ENCODE measurements at regions not wholly inside any gene's neighbourhood (a gene's known extent, or its start where the extent isn't known, plus 50 kb on each side); places are given as distances from the start of the nearest gene placed in this dataset.

- TF ChIP-seq, protein P1, sequence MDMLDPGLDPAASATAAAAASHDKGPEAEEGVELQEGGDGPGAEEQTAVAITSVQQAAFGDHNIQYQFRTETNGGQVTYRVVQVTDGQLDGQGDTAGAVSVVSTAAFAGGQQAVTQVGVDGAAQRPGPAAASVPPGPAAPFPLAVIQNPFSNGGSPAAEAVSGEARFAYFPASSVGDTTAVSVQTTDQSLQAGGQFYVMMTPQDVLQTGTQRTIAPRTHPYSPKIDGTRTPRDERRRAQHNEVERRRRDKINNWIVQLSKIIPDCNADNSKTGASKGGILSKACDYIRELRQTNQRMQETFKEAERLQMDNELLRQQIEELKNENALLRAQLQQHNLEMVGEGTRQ (IDR thresholded peaks at IDR 0.05; ENCODE audit: borderline replicate concordance, low read depth, low read length) = no peak
- no peak for TF ChIP-seq FOS (IDR thresholded peaks at IDR 0.05; ENCODE audit: borderline replicate concordance, extremely low read depth, insufficient read length)
- TF ChIP-seq ZZZ3 (IDR thresholded peaks at IDR 0.05; ENCODE audit: control insufficient read depth, insufficient read length, low read depth) = no peak
- TF ChIP-seq NFYA (IDR thresholded peaks at IDR 0.05; ENCODE audit: borderline replicate concordance, low read depth, low read length) = no peak
- no peak for TF ChIP-seq YY1 (IDR thresholded peaks at IDR 0.05; ENCODE audit: low read depth, low read length)
- TF ChIP-seq CTCF (IDR thresholded peaks at IDR 0.05 in 2 of 3, conservative IDR thresholded peaks at IDR 0.05 in 1 of 3; ENCODE audit: control insufficient read depth in 2 of 3, extremely low read depth in 1 of 3, insufficient read depth in 1 of 3, low read depth in 3 of 3, low read length in 3 of 3) = no peak
- TF ChIP-seq ZNF217 (IDR thresholded peaks at IDR 0.05) = no peak
- TF ChIP-seq CHD2 (IDR thresholded peaks at IDR 0.05; ENCODE audit: borderline replicate concordance, low read depth, low read length) = no peak
- TF ChIP-seq GABPA (IDR thresholded peaks at IDR 0.05; ENCODE audit: low read depth) = no peak
- TF ChIP-seq POLR2AphosphoS2 (IDR thresholded peaks at IDR 0.05; ENCODE audit: low read depth, low read length) = no peak
- no peak for TF ChIP-seq EZH2 (IDR thresholded peaks at IDR 0.05; ENCODE audit: borderline replicate concordance, control insufficient read depth, low read depth, low read length)
- no peak for TF ChIP-seq RB1 (IDR thresholded peaks at IDR 0.05; ENCODE audit: borderline replicate concordance)
- TF ChIP-seq ELK1 (IDR thresholded peaks at IDR 0.05; ENCODE audit: low read depth, low read length) = no peak
- TF ChIP-seq MYC (IDR thresholded peaks at IDR 0.05; ENCODE audit: insufficient read depth, insufficient read length, insufficient replicate concordance, low read length, severe bottlenecking) = no peak
These were observed 141.1 kb downstream of the CAND1 start for GRCh38 chr12:67410246-67410645.

All from GM12878 (cell line).